HEK293 (cell line): ENCODE measurements at regions not wholly inside any gene's neighbourhood (a gene's known extent, or its start where the extent isn't known, plus 50 kb on each side); places are given as distances from the start of the nearest gene placed in this dataset.
"Not testable (repeated sequence)": the region's sequence is repeated elsewhere in the genome, so short reads cannot be mapped to it uniquely, and the experiment has no call there.

Experiments
- CTCF ChIA-PET: fragments of 350-600 bp; formaldehyde crosslinking; extraction: SDS; loops from one replicate; lab custom pipeline; 2021; ENCODE audit warnings: antibody characterized with exemption; lab: Yijun Ruan, JAX
- POLR2A ChIA-PET: fragments of 300-600 bp; formaldehyde crosslinking; extraction: SDS; loops from one replicate; lab custom pipeline; 2020; ENCODE audit warnings: antibody characterized with exemption, inconsistent platforms; lab: Yijun Ruan, JAX
- H3K27ac ChIP-seq: fragments of 200-500 bp; sonication (Bioruptor generic); 2 replicates; pipeline ENCODE4 v1.5.1; 2014; ENCODE audit warnings: low read depth, low read length, control low read depth, inconsistent platforms; ENCODE audit errors: extremely low read depth
- H3K36me3 ChIP-seq, 2 experiments: fragments of 200-500 bp in 1 of 2; sonication (Bioruptor generic) in 1 of 2; 1 replicate in 1 of 2; 2 replicates in 1 of 2; pipeline ENCODE4 v1.5.1; 2014 to 2017; ENCODE audit warnings: inconsistent platforms in 2 of 2, low read length in 2 of 2; ENCODE audit not compliant: control insufficient read depth in 2 of 2, insufficient read depth in 1 of 2
- H3K4me1 ChIP-seq: fragments of 200-500 bp; sonication (Bioruptor generic); 2 replicates; pipeline ENCODE4 v1.5.1; 2014; ENCODE audit warnings: mild to moderate bottlenecking, low read length, inconsistent platforms; ENCODE audit not compliant: control insufficient read depth, insufficient read depth
- H3K4me3 ChIP-seq: 2 replicates; pipeline ENCODE4 v1.5.1; 2011; ENCODE audit warnings: low read depth, mild to moderate bottlenecking, control low read depth, low read length, moderate library complexity
- H3K9me3 ChIP-seq: fragments of 200-500 bp; sonication (Bioruptor generic); 2 replicates; pipeline ENCODE4 v1.5.1; 2014; ENCODE audit warnings: low read depth, low read length, inconsistent platforms; ENCODE audit not compliant: control insufficient read depth, insufficient read depth
- BCL11B ChIP-seq: fragments of 450-650 bp; formaldehyde crosslinking; IDR thresholded peaks from 2 replicates; pipeline ENCODE4 v1.5.1; 2016; ENCODE audit warnings: low read depth, missing biosample characterization, missing genetic modification characterization
- GLI2 ChIP-seq: fragments of 450-650 bp; formaldehyde crosslinking; IDR thresholded peaks from 2 replicates; pipeline ENCODE4; 2017; ENCODE audit warnings: missing biosample characterization, missing genetic modification characterization, low read depth, borderline replicate concordance
- MEIS1 ChIP-seq: sonication (generic); formaldehyde crosslinking; IDR thresholded peaks from 2 replicates; pipeline ENCODE4 v1.8.1; 2022; ENCODE audit warnings: missing genetic modification reagents, mild to moderate bottlenecking, borderline replicate concordance
- MYNN ChIP-seq: fragments of 450-650 bp; formaldehyde crosslinking; IDR thresholded peaks from 2 replicates; pipeline ENCODE4 v1.5.1; 2016; ENCODE audit warnings: missing biosample characterization, missing genetic modification characterization, borderline replicate concordance
- SETDB1 ChIP-seq: IDR thresholded peaks from one replicate; pipeline ENCODE4 v1.6.1; 2017; ENCODE audit warnings: mild to moderate bottlenecking, low read length, moderate library complexity, mixed read lengths; ENCODE audit not compliant: insufficient read length
- SP3 ChIP-seq: fragments of 450-650 bp; formaldehyde crosslinking; IDR thresholded peaks from 2 replicates; pipeline ENCODE4 v1.5.1; 2016; ENCODE audit warnings: missing biosample characterization, missing genetic modification characterization
- ZNF184 ChIP-seq: fragments of 450-650 bp; IDR thresholded peaks from 2 replicates; pipeline ENCODE4 v1.5.1; 2018; ENCODE audit warnings: missing biosample characterization, mild to moderate bottlenecking, missing genetic modification characterization
- ZNF501 ChIP-seq: fragments of 450-650 bp; formaldehyde crosslinking; IDR thresholded peaks from 2 replicates; pipeline ENCODE4 v1.5.1; 2016; ENCODE audit warnings: missing biosample characterization, missing genetic modification characterization
- ZNF558 ChIP-seq: fragments of 450-650 bp; formaldehyde crosslinking; IDR thresholded peaks from 2 replicates; pipeline ENCODE4 v1.5.1; 2016; ENCODE audit warnings: missing biosample characterization, missing genetic modification characterization
- ZNF792 ChIP-seq: fragments of 450-650 bp; formaldehyde crosslinking; IDR thresholded peaks from 2 replicates; pipeline ENCODE4 v1.5.1; 2016; ENCODE audit warnings: missing biosample characterization, missing genetic modification characterization
- TF ChIP-seq, protein P1 (sequence below): fragments of 450-650 bp; formaldehyde crosslinking; IDR thresholded peaks from 2 replicates; pipeline ENCODE4 v1.5.1; 2017; ENCODE audit warnings: missing biosample characterization, missing genetic modification characterization
- TF ChIP-seq, protein P2 (sequence below): fragments of 450-650 bp; formaldehyde crosslinking; IDR thresholded peaks from 2 replicates; pipeline ENCODE4 v1.5.1; 2017; ENCODE audit warnings: missing biosample characterization, missing genetic modification characterization
- TF ChIP-seq, protein P3 (sequence below): fragments of 450-650 bp; formaldehyde crosslinking; IDR thresholded peaks from 2 replicates; pipeline ENCODE4 v1.5.1; 2017; ENCODE audit warnings: missing biosample characterization, missing genetic modification characterization
- TF ChIP-seq, protein P4 (sequence below): fragments of 450-650 bp; formaldehyde crosslinking; IDR thresholded peaks from 2 replicates; pipeline ENCODE4 v1.5.1; 2016; ENCODE audit warnings: missing biosample characterization, missing genetic modification characterization
- TF ChIP-seq, protein P5 (sequence below): fragments of 450-650 bp; formaldehyde crosslinking; IDR thresholded peaks from 2 replicates; pipeline ENCODE4 v1.5.1; 2016; ENCODE audit warnings: missing biosample characterization, missing genetic modification characterization

DNA sequence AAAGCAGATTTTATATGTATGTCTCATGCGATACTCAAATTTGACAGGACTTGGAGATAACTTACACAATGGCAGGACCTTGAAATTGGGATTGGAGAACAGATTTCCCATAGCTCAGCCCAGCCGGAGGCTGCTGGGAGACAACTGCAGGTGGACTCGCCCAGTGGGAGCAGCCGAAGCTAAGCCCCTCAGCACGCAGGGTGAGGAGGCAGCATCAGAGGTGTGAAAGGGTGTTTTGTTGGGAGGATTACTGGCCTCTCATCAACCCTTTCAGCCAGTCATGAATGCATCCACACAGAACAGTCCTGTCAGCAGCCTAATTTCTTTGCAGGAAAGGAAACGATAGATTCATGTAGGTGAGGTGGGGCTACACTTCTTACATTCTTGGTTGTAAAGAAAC, 110.4 kb upstream of the DYNAP start:
- Histone ChIP-seq H3K9me3 (no peaks in the 10 kb centered on the region), H3K27ac (no peak overlapping the region), H3K4me3 (no peak overlapping the region), H3K36me3 (no peaks in the 10 kb centered on the region), H3K4me1 (no peaks in the 10 kb centered on the region)
- TF ChIP-seq ZNF184 (tag by site-specific recombination) (no peak), ZNF792 (tag by site-specific recombination) (no peak), ZNF501 (tag by site-specific recombination) (no peak), BCL11B (tag by site-specific recombination) (no peak), SETDB1 (no peak)
- TF ChIP-seq, protein P1, sequence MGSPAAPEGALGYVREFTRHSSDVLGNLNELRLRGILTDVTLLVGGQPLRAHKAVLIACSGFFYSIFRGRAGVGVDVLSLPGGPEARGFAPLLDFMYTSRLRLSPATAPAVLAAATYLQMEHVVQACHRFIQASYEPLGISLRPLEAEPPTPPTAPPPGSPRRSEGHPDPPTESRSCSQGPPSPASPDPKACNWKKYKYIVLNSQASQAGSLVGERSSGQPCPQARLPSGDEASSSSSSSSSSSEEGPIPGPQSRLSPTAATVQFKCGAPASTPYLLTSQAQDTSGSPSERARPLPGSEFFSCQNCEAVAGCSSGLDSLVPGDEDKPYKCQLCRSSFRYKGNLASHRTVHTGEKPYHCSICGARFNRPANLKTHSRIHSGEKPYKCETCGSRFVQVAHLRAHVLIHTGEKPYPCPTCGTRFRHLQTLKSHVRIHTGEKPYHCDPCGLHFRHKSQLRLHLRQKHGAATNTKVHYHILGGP (tag by site-specific recombination): no peak
- TF ChIP-seq, protein P2, sequence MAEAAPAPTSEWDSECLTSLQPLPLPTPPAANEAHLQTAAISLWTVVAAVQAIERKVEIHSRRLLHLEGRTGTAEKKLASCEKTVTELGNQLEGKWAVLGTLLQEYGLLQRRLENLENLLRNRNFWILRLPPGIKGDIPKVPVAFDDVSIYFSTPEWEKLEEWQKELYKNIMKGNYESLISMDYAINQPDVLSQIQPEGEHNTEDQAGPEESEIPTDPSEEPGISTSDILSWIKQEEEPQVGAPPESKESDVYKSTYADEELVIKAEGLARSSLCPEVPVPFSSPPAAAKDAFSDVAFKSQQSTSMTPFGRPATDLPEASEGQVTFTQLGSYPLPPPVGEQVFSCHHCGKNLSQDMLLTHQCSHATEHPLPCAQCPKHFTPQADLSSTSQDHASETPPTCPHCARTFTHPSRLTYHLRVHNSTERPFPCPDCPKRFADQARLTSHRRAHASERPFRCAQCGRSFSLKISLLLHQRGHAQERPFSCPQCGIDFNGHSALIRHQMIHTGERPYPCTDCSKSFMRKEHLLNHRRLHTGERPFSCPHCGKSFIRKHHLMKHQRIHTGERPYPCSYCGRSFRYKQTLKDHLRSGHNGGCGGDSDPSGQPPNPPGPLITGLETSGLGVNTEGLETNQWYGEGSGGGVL: no peak
- POLR2A ChIA-PET: no interaction called here
- CTCF ChIA-PET: no interaction called here

DNA sequence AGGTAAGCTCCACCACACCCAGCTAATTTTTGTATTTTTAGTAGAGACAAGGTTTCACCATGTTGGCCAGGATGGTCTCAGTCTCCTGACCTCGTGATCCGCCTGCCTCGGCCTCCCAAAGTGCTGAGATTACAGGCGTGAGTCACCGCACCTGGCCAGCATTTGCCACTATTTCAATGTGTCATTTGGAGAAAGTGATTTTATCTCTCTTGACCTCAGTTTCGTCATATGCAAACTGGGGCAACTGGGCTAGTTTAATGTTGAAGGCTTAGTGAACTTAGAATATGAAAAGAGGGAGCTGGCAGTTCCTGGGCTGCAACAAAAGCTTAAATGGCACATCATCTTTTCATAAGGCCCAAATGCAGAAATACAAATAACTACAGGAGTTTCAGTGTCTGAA, 88.6 kb upstream of the DYNAP start:
- H3K9me3 ChIP-seq, H3K4me3 ChIP-seq, POLR2A ChIA-PET, H3K36me3 ChIP-seq, H3K4me1 ChIP-seq, H3K27ac ChIP-seq: not testable (repeated sequence)
- CTCF ChIA-PET: interaction anchor here (0.9 to 1.0 kb wide), 2 partner anchors 58 to 168 kb away, joined by 3 read pairs; no protein-coding TSS in a partner anchor

DNA sequence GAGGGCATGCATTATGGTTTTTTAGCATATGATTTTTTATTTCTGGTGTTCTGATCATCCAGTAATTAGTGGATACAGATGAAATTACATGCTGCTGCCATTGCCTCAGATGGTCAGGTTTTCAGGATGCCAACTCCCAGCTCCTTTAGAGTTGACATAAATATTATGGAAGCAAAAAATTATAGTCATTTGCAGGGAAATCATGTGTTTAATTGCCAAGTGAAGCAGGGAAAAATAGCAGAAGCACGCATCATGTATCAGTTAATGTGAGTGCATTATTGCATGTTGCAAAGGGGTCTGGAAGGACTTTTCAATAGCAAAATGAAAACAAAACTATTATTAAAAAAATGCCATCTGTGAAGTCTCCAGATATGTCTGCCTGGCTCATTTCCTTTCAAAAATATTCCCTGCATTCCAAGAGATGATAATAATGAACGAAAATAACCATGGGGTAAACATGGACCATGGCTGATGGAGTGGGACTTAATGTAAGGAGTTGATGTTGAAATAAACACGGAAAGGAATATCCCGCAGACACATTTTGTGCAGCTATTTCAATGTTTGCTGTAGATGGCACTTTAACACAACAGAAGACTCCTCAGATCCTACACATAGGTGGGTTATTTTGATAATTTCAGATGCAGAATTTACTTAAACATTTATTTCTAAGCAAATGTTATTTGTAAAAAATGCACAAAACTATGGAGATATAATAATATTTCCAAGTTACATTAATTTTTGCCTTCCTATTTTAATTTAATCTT, 87.7 kb upstream of the DYNAP start:
- no peaks in the 10 kb centered on the region for H3K4me1 ChIP-seq
- no peak overlapping the region for H3K27ac ChIP-seq
- ChIA-PET CTCF (interaction anchor here (0.9 to 1.0 kb wide), 3 partner anchors 59 to 168 kb away, joined by 3 read pairs; no protein-coding TSS in a partner anchor), POLR2A (no interaction called here)
- H3K36me3 ChIP-seq: no peaks in the 10 kb centered on the region
- H3K9me3 ChIP-seq: no peaks in the 10 kb centered on the region
- no peak overlapping the region for H3K4me3 ChIP-seq
- TF ChIP-seq, protein P3, sequence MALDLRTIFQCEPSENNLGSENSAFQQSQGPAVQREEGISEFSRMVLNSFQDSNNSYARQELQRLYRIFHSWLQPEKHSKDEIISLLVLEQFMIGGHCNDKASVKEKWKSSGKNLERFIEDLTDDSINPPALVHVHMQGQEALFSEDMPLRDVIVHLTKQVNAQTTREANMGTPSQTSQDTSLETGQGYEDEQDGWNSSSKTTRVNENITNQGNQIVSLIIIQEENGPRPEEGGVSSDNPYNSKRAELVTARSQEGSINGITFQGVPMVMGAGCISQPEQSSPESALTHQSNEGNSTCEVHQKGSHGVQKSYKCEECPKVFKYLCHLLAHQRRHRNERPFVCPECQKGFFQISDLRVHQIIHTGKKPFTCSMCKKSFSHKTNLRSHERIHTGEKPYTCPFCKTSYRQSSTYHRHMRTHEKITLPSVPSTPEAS (tag by site-specific recombination): no peak

DNA sequence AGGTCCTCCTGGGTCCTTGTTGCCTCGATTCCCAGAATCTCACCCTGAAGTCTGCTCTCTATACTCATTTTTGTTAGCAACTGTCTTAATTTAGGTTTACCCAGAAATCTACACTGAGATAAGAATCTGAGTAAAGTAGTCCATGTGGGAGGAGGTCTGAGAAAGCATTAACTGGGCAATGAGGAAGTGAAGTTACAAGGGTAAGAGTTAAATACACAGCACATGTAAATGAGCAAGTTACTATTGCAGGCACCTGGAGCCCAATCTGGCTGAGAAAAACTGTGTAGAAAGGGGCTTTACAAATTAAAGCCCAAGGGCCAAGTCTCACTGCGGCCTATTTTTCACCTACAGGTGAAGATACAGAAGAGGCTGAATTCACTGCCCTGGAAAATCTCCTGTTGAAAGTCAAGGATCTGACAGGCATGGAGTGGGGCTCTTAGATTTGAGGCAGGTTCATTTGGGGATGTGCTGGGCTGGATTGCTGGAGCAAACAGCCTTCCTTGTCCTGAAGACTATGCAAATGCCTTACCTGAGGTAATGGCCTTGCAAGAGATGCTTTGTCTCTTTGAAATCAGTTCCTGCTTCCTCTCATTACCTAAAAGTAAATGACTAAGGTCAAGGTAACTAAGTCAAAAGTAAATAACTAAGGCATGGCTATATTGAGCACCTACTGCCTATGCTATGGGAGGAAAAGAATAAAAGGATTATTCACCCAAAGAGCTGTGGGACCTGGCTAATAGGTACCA, 84.4 kb upstream of the DYNAP start:
- POLR2A ChIA-PET: no interaction called here
- Histone ChIP-seq H3K9me3 (no peaks in the 10 kb centered on the region), H3K36me3 (no peaks in the 10 kb centered on the region), H3K27ac (no peak overlapping the region), H3K4me1 (no peaks in the 10 kb centered on the region), H3K4me3 (no peak overlapping the region)
- CTCF ChIA-PET: no interaction called here
- TF ChIP-seq, protein P4, sequence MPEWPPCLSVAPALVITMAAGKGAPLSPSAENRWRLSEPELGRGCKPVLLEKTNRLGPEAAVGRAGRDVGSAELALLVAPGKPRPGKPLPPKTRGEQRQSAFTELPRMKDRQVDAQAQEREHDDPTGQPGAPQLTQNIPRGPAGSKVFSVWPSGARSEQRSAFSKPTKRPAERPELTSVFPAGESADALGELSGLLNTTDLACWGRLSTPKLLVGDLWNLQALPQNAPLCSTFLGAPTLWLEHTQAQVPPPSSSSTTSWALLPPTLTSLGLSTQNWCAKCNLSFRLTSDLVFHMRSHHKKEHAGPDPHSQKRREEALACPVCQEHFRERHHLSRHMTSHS (tag by site-specific recombination): no peak
- TF ChIP-seq MYNN (tag by site-specific recombination): no peak
- no peak for TF ChIP-seq GLI2 (tag by site-specific recombination)
- TF ChIP-seq SP3: no peak
- no peak for TF ChIP-seq ZNF558 (tag by site-specific recombination)
- TF ChIP-seq, protein P5, sequence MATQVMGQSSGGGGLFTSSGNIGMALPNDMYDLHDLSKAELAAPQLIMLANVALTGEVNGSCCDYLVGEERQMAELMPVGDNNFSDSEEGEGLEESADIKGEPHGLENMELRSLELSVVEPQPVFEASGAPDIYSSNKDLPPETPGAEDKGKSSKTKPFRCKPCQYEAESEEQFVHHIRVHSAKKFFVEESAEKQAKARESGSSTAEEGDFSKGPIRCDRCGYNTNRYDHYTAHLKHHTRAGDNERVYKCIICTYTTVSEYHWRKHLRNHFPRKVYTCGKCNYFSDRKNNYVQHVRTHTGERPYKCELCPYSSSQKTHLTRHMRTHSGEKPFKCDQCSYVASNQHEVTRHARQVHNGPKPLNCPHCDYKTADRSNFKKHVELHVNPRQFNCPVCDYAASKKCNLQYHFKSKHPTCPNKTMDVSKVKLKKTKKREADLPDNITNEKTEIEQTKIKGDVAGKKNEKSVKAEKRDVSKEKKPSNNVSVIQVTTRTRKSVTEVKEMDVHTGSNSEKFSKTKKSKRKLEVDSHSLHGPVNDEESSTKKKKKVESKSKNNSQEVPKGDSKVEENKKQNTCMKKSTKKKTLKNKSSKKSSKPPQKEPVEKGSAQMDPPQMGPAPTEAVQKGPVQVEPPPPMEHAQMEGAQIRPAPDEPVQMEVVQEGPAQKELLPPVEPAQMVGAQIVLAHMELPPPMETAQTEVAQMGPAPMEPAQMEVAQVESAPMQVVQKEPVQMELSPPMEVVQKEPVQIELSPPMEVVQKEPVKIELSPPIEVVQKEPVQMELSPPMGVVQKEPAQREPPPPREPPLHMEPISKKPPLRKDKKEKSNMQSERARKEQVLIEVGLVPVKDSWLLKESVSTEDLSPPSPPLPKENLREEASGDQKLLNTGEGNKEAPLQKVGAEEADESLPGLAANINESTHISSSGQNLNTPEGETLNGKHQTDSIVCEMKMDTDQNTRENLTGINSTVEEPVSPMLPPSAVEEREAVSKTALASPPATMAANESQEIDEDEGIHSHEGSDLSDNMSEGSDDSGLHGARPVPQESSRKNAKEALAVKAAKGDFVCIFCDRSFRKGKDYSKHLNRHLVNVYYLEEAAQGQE (tag by site-specific recombination): no peak
- TF ChIP-seq, protein P3 (tag by site-specific recombination): no peak
- TF ChIP-seq MEIS1: no peak
